HCT116 (cell line): ENCODE measurements at regions not wholly inside any gene's neighbourhood (a gene's known extent, or its start where the extent isn't known, plus 50 kb on each side); places are given as distances from the start of the nearest gene placed in this dataset.

Source experiments
- ATAC-seq: fragments of 200-7000 bp; cut with Tn5 transposase; 2 replicates; pipeline ENCODE4 v1.9.1; 2020; ENCODE audit warnings: mild to moderate bottlenecking, moderate library complexity
- BruUV-seq: library from RNA; stranded (reverse); fragments of 400-500 nt; replicated peaks from 2 replicates; lab custom pipeline; 2021; lab: Mats Ljungman, UMichigan
- CTCF ChIA-PET: fragments of 300-600 bp; sonication (Branson Sonifier 250); formaldehyde crosslinking; loops from one replicate; lab custom pipeline; 2021; ENCODE audit warnings: antibody characterized with exemption; lab: Charles Lee
- POLR2A ChIA-PET: fragments of 300-600, 350-600 bp; sonication (Branson Sonifier 250); formaldehyde crosslinking; loops from one replicate; lab custom pipeline; 2021; ENCODE audit warnings: antibody characterized with exemption; lab: Charles Lee
- RAD21 ChIA-PET, 2 experiments: fragments of 300-600 bp; sonication (Branson Sonifier 250); formaldehyde crosslinking; loops; one replicate each; lab custom pipeline; 2023; ENCODE audit warnings: low total read pairs in 2 of 2; ENCODE audit not compliant: uncharacterized antibody in 2 of 2, unreplicated experiment in 2 of 2, low non-redundant PET in 1 of 2; lab: Charles Lee
- DNase-seq: peaks from one replicate; pipeline ENCODE4 v3.0.0-alpha.2; 2010; ENCODE audit warnings: low read depth, low spot score
- H2AFZ ChIP-seq: fragments of 200-600 bp; shearing (Covaris generic), sonication (generic); 2 replicates; pipeline ENCODE4 v1.6.1; 2017; ENCODE audit warnings: low read depth, mixed run types, mixed read lengths, antibody characterized with exemption, low read length; ENCODE audit not compliant: poor library complexity, severe bottlenecking
- H3K27ac ChIP-seq: 2 replicates; pipeline ENCODE4 v1.5.1; 2012; ENCODE audit warnings: low read depth, low read length
- H3K27me3 ChIP-seq: fragments of 200-600 bp; sonication (generic); 2 replicates; pipeline ENCODE4 v1.6.1; 2016; ENCODE audit warnings: mixed run types, low read length, mixed read lengths; ENCODE audit not compliant: insufficient read depth
- H3K36me3 ChIP-seq, 2 experiments: fragments of 200-500 bp in 1 of 2; fragments of 200-600 bp in 1 of 2; sonication (Bioruptor generic) in 1 of 2; sonication (generic) in 1 of 2; 2 replicates each; pipeline versions ENCODE4 v1.5.1 to v1.6.1; 2014 to 2016; ENCODE audit warnings: low read length in 2 of 2, inconsistent platforms in 1 of 2, mixed read lengths in 1 of 2, mixed run types in 1 of 2; ENCODE audit not compliant: insufficient read depth in 2 of 2, control insufficient read depth in 1 of 2
- H3K4me1 ChIP-seq, 2 experiments: fragments of 200-600 bp in 1 of 2; sonication (generic) in 1 of 2; 2 replicates each; pipeline versions ENCODE4 v1.5.1 to v1.6.1; 2012 to 2017; ENCODE audit warnings: low read length in 2 of 2, inconsistent platforms in 1 of 2, mild to moderate bottlenecking in 1 of 2, mixed read lengths in 1 of 2, mixed run types in 1 of 2, moderate library complexity in 1 of 2; ENCODE audit not compliant: insufficient read depth in 2 of 2, control insufficient read depth in 1 of 2
- H3K4me2 ChIP-seq: fragments of 200-600 bp; sonication (generic); 2 replicates; pipeline ENCODE4 v1.6.1; 2017; ENCODE audit warnings: mixed run types, low read length, mixed read lengths
- H3K4me3 ChIP-seq, 2 experiments: fragments of 200-600 bp in 1 of 2; sonication (generic) in 1 of 2; replicated peaks in 1 of 2; 2 replicates each; pipeline ENCODE4 v1.5.1; 2011 to 2016; ENCODE audit warnings: low read length in 2 of 2, control low read depth in 1 of 2, low read depth in 1 of 2, mild to moderate bottlenecking in 1 of 2, mixed read lengths in 1 of 2, mixed run types in 1 of 2
- H3K79me2 ChIP-seq: fragments of 200-600 bp; sonication (generic); 2 replicates; pipeline ENCODE4 v1.6.1; 2017; ENCODE audit warnings: mild to moderate bottlenecking, mixed run types, low read length, moderate library complexity, mixed read lengths; ENCODE audit not compliant: insufficient read depth
- H3K9ac ChIP-seq: fragments of 200-600 bp; sonication (generic); 2 replicates; pipeline ENCODE4 v1.6.1; 2016; ENCODE audit warnings: low read length, mixed read lengths
- H3K9me2 ChIP-seq: fragments of 200-600 bp; sonication (generic), shearing (Covaris generic); 2 replicates; pipeline ENCODE4 v1.6.1; 2017; ENCODE audit warnings: mixed run types, mild to moderate bottlenecking, moderate library complexity; ENCODE audit not compliant: insufficient read depth
- H3K9me3 ChIP-seq, 2 experiments: fragments of 200-500 bp in 1 of 2; fragments of 200-600 bp in 1 of 2; sonication (Bioruptor generic) in 1 of 2; sonication (generic) in 1 of 2; 2 replicates each; pipeline ENCODE4 v1.6.1; 2014 to 2017; ENCODE audit warnings: low read length in 2 of 2, mixed read lengths in 2 of 2, inconsistent platforms in 1 of 2, low read depth in 1 of 2, mild to moderate bottlenecking in 1 of 2, mixed run types in 1 of 2, moderate library complexity in 1 of 2; ENCODE audit not compliant: control insufficient read depth in 1 of 2, insufficient read depth in 1 of 2
- H4K20me1 ChIP-seq: fragments of 200-600 bp; sonication (generic), shearing (Covaris generic); 2 replicates; pipeline ENCODE4 v1.6.1; 2017; ENCODE audit warnings: mixed run types, mild to moderate bottlenecking, moderate library complexity; ENCODE audit not compliant: insufficient read depth
- CBX3 ChIP-seq: IDR thresholded peaks from 2 replicates; pipeline ENCODE4 v1.6.1; 2012; ENCODE audit warnings: low read depth
- CTCF ChIP-seq, 3 experiments: fragments of 200-600 bp in 1 of 3; sonication (generic) in 1 of 3; IDR thresholded peaks in 2 of 3; conservative IDR thresholded peaks in 1 of 3; 2 replicates each; pipeline ENCODE4 v1.5.1; 2012 to 2017; ENCODE audit warnings: low read depth in 2 of 3, low read length in 2 of 3, antibody characterized with exemption in 1 of 3, borderline replicate concordance in 1 of 3, control low read depth in 1 of 3, mild to moderate bottlenecking in 1 of 3, mixed read lengths in 1 of 3, mixed run types in 1 of 3, moderate library complexity in 1 of 3; ENCODE audit not compliant: insufficient read depth in 1 of 3
- EGR1 ChIP-seq: IDR thresholded peaks from 2 replicates; pipeline ENCODE4 v1.6.1; 2012; ENCODE audit warnings: low read depth
- ELF1 ChIP-seq: IDR thresholded peaks from 2 replicates; pipeline ENCODE4 v1.6.1; 2012; ENCODE audit warnings: low read depth, borderline replicate concordance
- EZH2 ChIP-seq: fragments of 200-600 bp; sonication (generic); IDR thresholded peaks from 2 replicates; pipeline ENCODE4 v1.6.1; 2017; ENCODE audit warnings: antibody characterized with exemption, mixed run types
- EZH2phosphoT487 ChIP-seq: fragments of 200-600 bp; IDR thresholded peaks from 2 replicates; pipeline ENCODE4 v1.6.1; 2018; ENCODE audit warnings: antibody characterized with exemption, borderline replicate concordance
- FOSL1 ChIP-seq: IDR thresholded peaks from 2 replicates; pipeline ENCODE4 v1.6.1; 2012; ENCODE audit warnings: low read depth
- RAD21 ChIP-seq: IDR thresholded peaks from 2 replicates; pipeline ENCODE4 v1.6.1; 2012; ENCODE audit warnings: low read depth, mild to moderate bottlenecking
- REST ChIP-seq: IDR thresholded peaks from 2 replicates; pipeline ENCODE4 v1.6.1; 2012; ENCODE audit warnings: low read depth
- SIN3A ChIP-seq: IDR thresholded peaks from 2 replicates; pipeline ENCODE4 v1.6.1; 2012; ENCODE audit warnings: low read depth
- SP1 ChIP-seq: IDR thresholded peaks from 2 replicates; pipeline ENCODE4 v1.6.1; 2012; ENCODE audit warnings: low read depth
- ZFX ChIP-seq: fragments of 450-650 bp; IDR thresholded peaks from 2 replicates; pipeline ENCODE4 v1.6.1; 2017
- intact Hi-C: fragments of 100-400 bp; cut with micrococcal nuclease; formaldehyde crosslinking; loops from 2 replicates; pipeline ENCODE4 v1.10.0; 2022

- no peak for TF ChIP-seq EZH2phosphoT487
- TF ChIP-seq SP1: no peak
Observed at GRCh38 chr21:35633501-35633900, 426.8 kb downstream of the SETD4 start (continued).

- no peaks in the 10 kb centered on the region for H3K79me2 ChIP-seq
- RAD21 ChIA-PET: no interaction called here
Observed at GRCh38 chr21:35632711-35633110, 427.6 kb downstream of the SETD4 start.

More at GRCh38 chr21:35632711-35633110, 427.6 kb downstream of the SETD4 start:
- Histone ChIP-seq H3K9me3 (no peaks in the 10 kb centered on the region), H4K20me1 (no peaks in the 10 kb centered on the region), H3K4me2 (no peak overlapping the region), H3K27me3 (no peaks in the 10 kb centered on the region), H2AFZ (no peak overlapping the region), H3K36me3 (no peaks in the 10 kb centered on the region), H3K27ac (no peak overlapping the region), H3K4me3 (no peak overlapping the region), H3K9ac (no peak overlapping the region), H3K4me1 (peaks cover 0 to 13% of the 10 kb centered on the region in 2 experiments; a peak in 2 of 4 replicates), H3K9me2 (no peaks in the 10 kb centered on the region)
- no peak for ATAC-seq
- BruUV-seq: no TSS peak
- intact Hi-C loops: no loop called here
- CTCF ChIA-PET: no interaction called here
- POLR2A ChIA-PET: no interaction called here
- no peak for DNase-seq
- TF ChIP-seq ELF1 (no peak), ZFX (no peak), REST (no peak), RAD21 (no peak), EGR1 (no peak), CBX3 (no peak), CTCF (IDR thresholded peaks at IDR 0.05 in 2 of 3, conservative IDR thresholded peaks at IDR 0.05 in 1 of 3; ENCODE audit: borderline replicate concordance in 1 of 3, insufficient read depth in 1 of 3, low read depth in 2 of 3, low read length in 2 of 3) (no peak), EZH2 (no peak), SIN3A (no peak), FOSL1 (no peak)
